HK-2 (cell line): ENCODE measurements at regions not wholly inside any gene's neighbourhood (a gene's known extent, or its start where the extent isn't known, plus 50 kb on each side); places are given as distances from the start of the nearest gene placed in this dataset.
"Not testable (repeated sequence)": the region's sequence is repeated elsewhere in the genome, so short reads cannot be mapped to it uniquely, and the experiment has no call there.

Source experiments
- DNase-seq: peaks from one replicate; pipeline ENCODE4 v3.0.0-alpha.2; 2018; ENCODE audit not compliant: unreplicated experiment

GRCh38 chr11:16536513-16536912 is 180.2 kb upstream of the SOX6 start:
- DNase-seq, result no peak

- DNase-seq, result no peak
These were observed 172.3 kb upstream of the SOX6 start for GRCh38 chr11:16528639-16529038.

- no peak for DNase-seq
These were observed 171.3 kb upstream of the SOX6 start for GRCh38 chr11:16527525-16528246.

- no peak for DNase-seq
These were observed 170.6 kb upstream of the SOX6 start for GRCh38 chr11:16526947-16527346.

- not testable (repeated sequence) for DNase-seq
These were observed 164.4 kb upstream of the SOX6 start for GRCh38 chr11:16520713-16521112.

- DNase-seq, result no peak
These were observed 156.5 kb upstream of the SOX6 start for GRCh38 chr11:16512899-16513241.

- no peak for DNase-seq
These were observed 156.0 kb upstream of the SOX6 start for GRCh38 chr11:16512198-16512898.

- DNase-seq, result no peak
These were observed 155.1 kb upstream of the SOX6 start for GRCh38 chr11:16511116-16512114.

GRCh38 chr11:16505481-16505880 is 149.1 kb upstream of the SOX6 start:
- no peak for DNase-seq

GRCh38 chr11:16503891-16504290 is 147.5 kb upstream of the SOX6 start:
- not testable (repeated sequence) for DNase-seq

- no peak for DNase-seq
These were observed 138.8 kb upstream of the SOX6 start for GRCh38 chr11:16494918-16495691.

GRCh38 chr11:16484434-16484833 is 128.1 kb upstream of the SOX6 start:
- DNase-seq, result no peak

- DNase-seq, result no peak
These were observed 118.3 kb upstream of the SOX6 start for GRCh38 chr11:16474659-16475058.

- DNase-seq, result no peak
These were observed 113.6 kb upstream of the SOX6 start for GRCh38 chr11:16469968-16470367.

GRCh38 chr11:16468735-16469453 is 112.5 kb upstream of the SOX6 start:
- DNase-seq, result no peak

- no peak for DNase-seq
These were observed 104.2 kb upstream of the SOX6 start for GRCh38 chr11:16460508-16460907.

- DNase-seq, result no peak
These were observed 100.0 kb upstream of the SOX6 start for GRCh38 chr11:16456366-16456765.

GRCh38 chr11:16454289-16454863 is 98.0 kb upstream of the SOX6 start:
- DNase-seq, result no peak

- no peak for DNase-seq
These were observed 91.9 kb upstream of the SOX6 start for GRCh38 chr11:16448123-16448717.

- no peak for DNase-seq
These were observed 85.1 kb upstream of the SOX6 start for GRCh38 chr11:16441461-16441860.
